ENCODE measurements at regions not wholly inside any gene's neighbourhood (a gene's known extent, or its start where the extent isn't known, plus 50 kb on each side); places are given as distances from the start of the nearest gene placed in this dataset.

- peaks cover 22 to 27% of the 10 kb centered on the region in 2 donors for H3K9me3 Mint-ChIP-seq
- no peak overlapping the region for H3K27ac Mint-ChIP-seq
- H3K36me3 Mint-ChIP-seq, result peaks cover 0 to 16% of the 10 kb centered on the region in 2 donors
- ATAC-seq, result no peak
- no peak for DNase-seq (ENCODE audit: low spot score in 2 of 2)
These were observed 402.7 kb upstream of the ADGRL2 start for GRCh38 chr1:81398041-81398440.

- Mint-ChIP-seq H3K9me3 (no peaks in the 10 kb centered on the region), H3K36me3 (no peaks in the 10 kb centered on the region), H3K27ac (no peak overlapping the region)
- DNase-seq (ENCODE audit: low spot score in 2 of 2), result no peak
- ATAC-seq, result no peak
These were observed 408.1 kb upstream of the ADGRL2 start for GRCh38 chr1:81392526-81393226.

GRCh38 chr1:81391125-81391828 lies 409.5 kb upstream of the ADGRL2 start:
- DNase-seq (ENCODE audit: low spot score in 2 of 2) (no peak), ATAC-seq (no peak)
- Mint-ChIP-seq H3K9me3 (no peaks in the 10 kb centered on the region), H3K36me3 (no peaks in the 10 kb centered on the region), H3K27ac (no peak overlapping the region)

GRCh38 chr1:81388435-81388834 lies 412.3 kb upstream of the ADGRL2 start:
- ATAC-seq, result no peak
- no peak for DNase-seq (ENCODE audit: low spot score in 2 of 2)
- Mint-ChIP-seq H3K36me3 (no peaks in the 10 kb centered on the region), H3K9me3 (no peaks in the 10 kb centered on the region), H3K27ac (no peak overlapping the region)

- ATAC-seq (no peak), DNase-seq (ENCODE audit: low spot score in 2 of 2) (no peak)
- H3K36me3 Mint-ChIP-seq, result no peaks in the 10 kb centered on the region
- no peak overlapping the region for H3K27ac Mint-ChIP-seq
- H3K9me3 Mint-ChIP-seq, result peaks cover 4 to 7% of the 10 kb centered on the region in 2 donors
These were observed 413.3 kb upstream of the ADGRL2 start for GRCh38 chr1:81387446-81387845.

- Mint-ChIP-seq H3K36me3 (no peaks in the 10 kb centered on the region), H3K9me3 (peaks cover 4 to 13% of the 10 kb centered on the region in 2 donors), H3K27ac (no peak overlapping the region)
- DNase-seq (ENCODE audit: low spot score in 2 of 2) (no peak), ATAC-seq (no peak)
These were observed 418.2 kb upstream of the ADGRL2 start for GRCh38 chr1:81382561-81382960.

GRCh38 chr1:81381881-81382280 lies 418.9 kb upstream of the ADGRL2 start:
- ATAC-seq (no peak), DNase-seq (ENCODE audit: low spot score in 2 of 2) (no peak)
- Mint-ChIP-seq H3K27ac (no peak overlapping the region), H3K9me3 (peaks cover 4 to 13% of the 10 kb centered on the region in 2 donors), H3K36me3 (no peaks in the 10 kb centered on the region)

GRCh38 chr1:81380436-81380835 lies 420.3 kb upstream of the ADGRL2 start:
- no peaks in the 10 kb centered on the region for H3K36me3 Mint-ChIP-seq
- H3K27ac Mint-ChIP-seq, result no peak overlapping the region
- no peak for ATAC-seq

GRCh38 chr1:81379430-81379829 lies 421.3 kb upstream of the ADGRL2 start:
- no peaks in the 10 kb centered on the region for H3K36me3 Mint-ChIP-seq
- DNase-seq (ENCODE audit: low spot score in 2 of 2) (no peak), ATAC-seq (no peak)
- H3K27ac Mint-ChIP-seq, result no peak overlapping the region
- H3K9me3 Mint-ChIP-seq, result peaks cover 4 to 16% of the 10 kb centered on the region in 2 donors

More at GRCh38 chr1:81380436-81380835, 420.3 kb upstream of the ADGRL2 start:
- peaks cover 4 to 13% of the 10 kb centered on the region in 2 donors for H3K9me3 Mint-ChIP-seq
- no peak for DNase-seq (ENCODE audit: low spot score in 2 of 2)

GRCh38 chr1:81377406-81377805 lies 423.3 kb upstream of the ADGRL2 start:
- DNase-seq (ENCODE audit: low spot score in 2 of 2) (no peak), ATAC-seq (no peak)
- Mint-ChIP-seq H3K36me3 (no peaks in the 10 kb centered on the region), H3K27ac (no peak overlapping the region), H3K9me3 (peaks cover 0 to 9% of the 10 kb centered on the region in 2 donors)

- H3K27ac Mint-ChIP-seq, result no peak overlapping the region
- ATAC-seq (no peak), DNase-seq (ENCODE audit: low spot score in 2 of 2) (no peak)
- H3K36me3 Mint-ChIP-seq, result no peaks in the 10 kb centered on the region
- peaks cover 0 to 9% of the 10 kb centered on the region in 2 donors for H3K9me3 Mint-ChIP-seq
These were observed 424.7 kb upstream of the ADGRL2 start for GRCh38 chr1:81375884-81376548.

GRCh38 chr1:81374481-81374880 lies 426.3 kb upstream of the ADGRL2 start:
- Mint-ChIP-seq H3K27ac (no peak overlapping the region), H3K9me3 (peaks cover 0 to 4% of the 10 kb centered on the region in 2 donors), H3K36me3 (no peaks in the 10 kb centered on the region)
- DNase-seq (ENCODE audit: low spot score in 2 of 2) (no peak), ATAC-seq (no peak)

GRCh38 chr1:81371864-81372263 lies 428.9 kb upstream of the ADGRL2 start:
- peaks cover 12 to 13% of the 10 kb centered on the region in 2 donors for H3K9me3 Mint-ChIP-seq
- ATAC-seq, result no peak
- H3K27ac Mint-ChIP-seq, result no peak overlapping the region
- no peak for DNase-seq (ENCODE audit: low spot score in 2 of 2)
- H3K36me3 Mint-ChIP-seq, result peaks cover 0 to 6% of the 10 kb centered on the region in 2 donors

- ATAC-seq, result no peak
- peaks cover 0 to 6% of the 10 kb centered on the region in 2 donors for H3K36me3 Mint-ChIP-seq
- peaks cover 14 to 16% of the 10 kb centered on the region in 2 donors for H3K9me3 Mint-ChIP-seq
- H3K27ac Mint-ChIP-seq, result no peak overlapping the region
- DNase-seq (ENCODE audit: low spot score in 2 of 2), result no peak
These were observed 430.9 kb upstream of the ADGRL2 start for GRCh38 chr1:81369833-81370232.

- DNase-seq (ENCODE audit: low spot score in 2 of 2) (no peak), ATAC-seq (no peak)
- peaks cover 0 to 6% of the 10 kb centered on the region in 2 donors for H3K36me3 Mint-ChIP-seq
- peaks cover 13 to 16% of the 10 kb centered on the region in 2 donors for H3K9me3 Mint-ChIP-seq
- H3K27ac Mint-ChIP-seq, result no peak overlapping the region
These were observed 434.6 kb upstream of the ADGRL2 start for GRCh38 chr1:81366173-81366572.

GRCh38 chr1:81364088-81364487 lies 436.6 kb upstream of the ADGRL2 start:
- Mint-ChIP-seq H3K9me3 (peaks cover 16 to 19% of the 10 kb centered on the region in 2 donors), H3K36me3 (peaks cover 0 to 6% of the 10 kb centered on the region in 2 donors), H3K27ac (no peak overlapping the region)
- ATAC-seq (no peak), DNase-seq (ENCODE audit: low spot score in 2 of 2) (no peak)

GRCh38 chr1:81358151-81358550 lies 442.6 kb upstream of the ADGRL2 start:
- DNase-seq (ENCODE audit: low spot score in 2 of 2), result no peak
- no peak for ATAC-seq
- Mint-ChIP-seq H3K9me3 (peaks cover 9 to 16% of the 10 kb centered on the region in 2 donors), H3K27ac (no peak overlapping the region), H3K36me3 (no peaks in the 10 kb centered on the region)

All from activated naive CD4-positive, alpha-beta T cell treated with anti-CD3 and anti-CD28 coated beads, Interleukin-2, amount 50 U/mL, for 72 hours (primary cell).